ENCODE measurements at regions not wholly inside any gene's neighbourhood (a gene's known extent, or its start where the extent isn't known, plus 50 kb on each side); places are given as distances from the start of the nearest gene placed in this dataset.

GRCh38 chr9:655875-656274 lies 185.6 kb upstream of the DMRT1 start:
- no peak overlapping the region for H2AFZ ChIP-seq (ENCODE audit: low read length)
- no peak overlapping the region for H3K14ac ChIP-seq (ENCODE audit: insufficient read length)
- H3K4ac ChIP-seq (replicated peaks; ENCODE audit: insufficient read length, low read depth, low read length) = no peak overlapping the region
- WGBS, 2 experiments (ENCODE audit: extremely low coverage in 1 of 2, insufficient coverage in 1 of 2, insufficient read length in 1 of 2, insufficient replicate concordance in 2 of 2, low coverage in 1 of 2, low lambda C conversion rate in 2 of 2, missing lambda C conversion rate in 1 of 2) = 91% methylated on average over 5 of the region's 5 CpGs; no CpG with 5 or more reads in 1 of the 2 experiments
- H3K23ac ChIP-seq (ENCODE audit: insufficient read length) = no peak overlapping the region
- H2BK20ac ChIP-seq (ENCODE audit: low read length) = no peak overlapping the region
- peaks cover 0 to 3% of the 10 kb centered on the region in 2 experiments for H4K20me1 ChIP-seq (replicated peaks in 1 of 2; ENCODE audit: control insufficient read depth in 1 of 2, insufficient read depth in 2 of 2, low read length in 2 of 2)
- H3K9me3 ChIP-seq (ENCODE audit: insufficient read depth in 2 of 2, low read depth in 1 of 2, low read length in 1 of 2) = no peaks in the 10 kb centered on the region
- no peak overlapping the region for H3K4me2 ChIP-seq (ENCODE audit: insufficient read depth in 1 of 2, low read depth in 2 of 2, low read length in 2 of 2)
- FAIRE-seq = no peak
- H2BK12ac ChIP-seq (ENCODE audit: low read depth, low read length) = no peak overlapping the region
- H3K79me2 ChIP-seq (ENCODE audit: control insufficient read depth in 1 of 2, insufficient read depth in 2 of 2, low read length in 2 of 2) = no peaks in the 10 kb centered on the region; a peak in 1 of 4 replicates
- TF ChIP-seq RBBP5 (IDR thresholded peaks at IDR 0.05; ENCODE audit: borderline replicate concordance, low read depth, low read length) (no peak), SIX5 (IDR thresholded peaks at IDR 0.05; ENCODE audit: low read depth, low read length) (no peak), ZNF274 (IDR thresholded peaks at IDR 0.05; ENCODE audit: borderline replicate concordance, extremely low read depth, low read length) (no peak), RAD21 (IDR thresholded peaks at IDR 0.05 in 1 of 2, conservative IDR thresholded peaks at IDR 0.05 in 1 of 2; ENCODE audit: low read depth in 2 of 2, low read length in 2 of 2) (no peak), CHD1 (IDR thresholded peaks at IDR 0.05; ENCODE audit: low read depth, low read length) (no peak), GABPA (IDR thresholded peaks at IDR 0.05; ENCODE audit: borderline replicate concordance, insufficient read depth, low read length) (no peak), ATF2 (IDR thresholded peaks at IDR 0.05; ENCODE audit: low read length) (no peak)
- DNase-seq (ENCODE audit: low read depth in 1 of 2, low spot score in 2 of 2) = no peak
- H3K4me1 ChIP-seq (replicated peaks in 1 of 4; ENCODE audit: control insufficient read depth in 3 of 4, insufficient read depth in 4 of 4, low read length in 3 of 4) = peaks cover 0 to 6% (median under 1%) of the 10 kb centered on the region in 4 experiments; a peak in 4 of 7 replicates
- no peak overlapping the region for H3K56ac ChIP-seq (replicated peaks; ENCODE audit: insufficient read length, low read depth, low read length)
- H2AK5ac ChIP-seq (ENCODE audit: low read depth, low read length) = no peak overlapping the region
- no peaks in the 10 kb centered on the region for H3K36me3 ChIP-seq (ENCODE audit: control insufficient read depth in 2 of 4, insufficient read depth in 4 of 4, low read length in 3 of 4)
- no peak overlapping the region for H3K4me3 ChIP-seq (ENCODE audit: extremely low read depth in 1 of 4, insufficient read depth in 2 of 4, low read depth in 3 of 4, low read length in 4 of 4)
- ChIA-PET POLR2A (ENCODE audit: partially characterized antibody) (no interaction called here), CTCF (ENCODE audit: partially characterized antibody) (interaction anchor here (1.0 kb wide), 1 partner anchor 14 kb away, joined by 6 read pairs; no protein-coding TSS in a partner anchor)
- no peak overlapping the region for H4K8ac ChIP-seq (ENCODE audit: extremely low read depth, insufficient read depth, low read length)
- H3K18ac ChIP-seq (ENCODE audit: extremely low read depth, low read length) = no peak overlapping the region
- no peaks in the 10 kb centered on the region for H3K23me2 ChIP-seq (ENCODE audit: low read depth, low read length)
- no peak overlapping the region for H3K27ac ChIP-seq (ENCODE audit: low read depth, low read length)
- H2BK5ac ChIP-seq (ENCODE audit: low read depth, low read length) = no peak overlapping the region
- no peak overlapping the region for H2BK15ac ChIP-seq (ENCODE audit: low read length)
- no peak overlapping the region for H4K5ac ChIP-seq (ENCODE audit: insufficient read length, low read depth, low read length)
- H2BK120ac ChIP-seq (replicated peaks; ENCODE audit: low read depth, low read length) = no peak overlapping the region
- no peak overlapping the region for H4K91ac ChIP-seq (replicated peaks; ENCODE audit: insufficient read length, low read length)
- no peaks in the 10 kb centered on the region; the same call in 1 of the 2 replicates for H3K79me1 ChIP-seq (ENCODE audit: low read depth, low read length)
- H3K27me3 ChIP-seq (replicated peaks in 1 of 4; ENCODE audit: control insufficient read depth in 3 of 4, extremely low read depth in 1 of 4, insufficient read depth in 3 of 4, low read length in 3 of 4) = no peaks in the 10 kb centered on the region
- no peak overlapping the region for H3K9ac ChIP-seq (replicated peaks in 1 of 4; ENCODE audit: extremely low read depth in 1 of 4, low read depth in 3 of 4, low read length in 3 of 4)

Data from H1 (cell line).